Lower leg skin (tissue), 3 donors: ENCODE measurements at regions not wholly inside any gene's neighbourhood (a gene's known extent, or its start where the extent isn't known, plus 50 kb on each side); places are given as distances from the start of the nearest gene placed in this dataset.

ENCODE experiments used
- POLR2A ChIP-seq, 2 donors: fragments of 450-650 bp; IDR thresholded peaks; one replicate each; pipeline ENCODE4 v1.6.1; 2016 to 2017; ENCODE audit warnings: antibody characterized with exemption in 2 of 2, mild to moderate bottlenecking in 1 of 2, moderate library complexity in 1 of 2
- TF ChIP-seq, protein P1 (sequence below), 3 donors: fragments of 450-650 bp; IDR thresholded peaks; one replicate each; pipeline ENCODE4 v1.5.1; 2016; ENCODE audit warnings: antibody characterized with exemption in 3 of 3, mild to moderate bottlenecking in 3 of 3, moderate library complexity in 2 of 3

DNA sequence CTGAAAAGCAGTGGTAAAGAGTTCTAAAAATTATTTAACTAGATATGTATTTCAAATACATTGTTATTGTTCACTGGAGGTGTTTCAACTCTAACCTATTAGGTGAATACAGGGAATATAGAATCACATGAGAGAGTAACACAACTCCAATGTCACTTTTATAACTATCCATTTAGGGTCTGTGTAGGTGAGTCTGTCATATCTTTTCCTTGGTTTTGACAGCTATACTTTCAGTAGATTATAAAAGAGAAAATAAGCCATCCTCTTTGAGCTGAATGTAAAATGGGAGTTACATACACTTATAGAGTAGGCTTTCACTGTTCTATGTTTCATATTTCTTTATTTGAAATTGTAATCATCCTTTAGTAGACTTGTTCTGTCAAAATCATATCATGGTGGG is 2321.0 kb downstream of the PCDH9 start:
- TF ChIP-seq, protein P1, sequence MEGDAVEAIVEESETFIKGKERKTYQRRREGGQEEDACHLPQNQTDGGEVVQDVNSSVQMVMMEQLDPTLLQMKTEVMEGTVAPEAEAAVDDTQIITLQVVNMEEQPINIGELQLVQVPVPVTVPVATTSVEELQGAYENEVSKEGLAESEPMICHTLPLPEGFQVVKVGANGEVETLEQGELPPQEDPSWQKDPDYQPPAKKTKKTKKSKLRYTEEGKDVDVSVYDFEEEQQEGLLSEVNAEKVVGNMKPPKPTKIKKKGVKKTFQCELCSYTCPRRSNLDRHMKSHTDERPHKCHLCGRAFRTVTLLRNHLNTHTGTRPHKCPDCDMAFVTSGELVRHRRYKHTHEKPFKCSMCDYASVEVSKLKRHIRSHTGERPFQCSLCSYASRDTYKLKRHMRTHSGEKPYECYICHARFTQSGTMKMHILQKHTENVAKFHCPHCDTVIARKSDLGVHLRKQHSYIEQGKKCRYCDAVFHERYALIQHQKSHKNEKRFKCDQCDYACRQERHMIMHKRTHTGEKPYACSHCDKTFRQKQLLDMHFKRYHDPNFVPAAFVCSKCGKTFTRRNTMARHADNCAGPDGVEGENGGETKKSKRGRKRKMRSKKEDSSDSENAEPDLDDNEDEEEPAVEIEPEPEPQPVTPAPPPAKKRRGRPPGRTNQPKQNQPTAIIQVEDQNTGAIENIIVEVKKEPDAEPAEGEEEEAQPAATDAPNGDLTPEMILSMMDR (IDR thresholded peaks at IDR 0.05): no peak
- TF ChIP-seq POLR2A (IDR thresholded peaks at IDR 0.05): no peak
